Hepatocyte (in vitro differentiated cells): ENCODE measurements at regions not wholly inside any gene's neighbourhood (a gene's known extent, or its start where the extent isn't known, plus 50 kb on each side); places are given as distances from the start of the nearest gene placed in this dataset.

Experiments used
- CTCF ChIP-seq: fragments of 200-600 bp; sonication (generic); IDR thresholded peaks from 2 replicates; pipeline ENCODE4 v1.5.1; 2016; ENCODE audit warnings: antibody characterized with exemption, mild to moderate bottlenecking; ENCODE audit not compliant: poor library complexity
- EZH2 ChIP-seq: fragments of 200-600 bp; sonication (generic); IDR thresholded peaks from 2 replicates; pipeline ENCODE4 v1.6.1; 2016; ENCODE audit warnings: antibody characterized with exemption, mild to moderate bottlenecking, borderline replicate concordance
- EZH2phosphoT487 ChIP-seq: fragments of 200-600 bp; sonication (generic); IDR thresholded peaks from one replicate; pipeline ENCODE4 v1.6.1; 2018; ENCODE audit warnings: antibody characterized with exemption, mild to moderate bottlenecking, low read depth, moderate library complexity; ENCODE audit not compliant: unreplicated experiment, severe bottlenecking

DNA sequence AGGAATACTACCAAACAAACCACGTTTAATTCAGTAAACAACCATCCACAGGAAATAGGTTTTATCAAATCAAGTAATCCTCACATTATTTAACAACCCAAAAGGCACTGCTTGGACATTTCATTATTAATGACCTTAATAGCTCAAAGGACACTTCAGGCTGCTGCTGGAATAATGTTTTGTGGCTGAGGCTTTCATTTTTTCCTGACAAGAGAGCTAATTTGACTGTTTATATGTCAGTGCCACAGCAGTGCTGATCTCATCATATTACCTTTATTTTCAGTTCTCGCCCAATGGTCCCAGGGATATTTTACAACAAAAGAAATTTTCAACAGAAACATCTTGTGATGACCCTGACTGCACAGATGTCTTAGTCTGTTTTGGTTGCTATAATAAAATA lies 589.8 kb upstream of the GRAMD2B start:
- no peak for TF ChIP-seq CTCF
- no peak for TF ChIP-seq EZH2
- TF ChIP-seq EZH2phosphoT487 = no peak
